HG03108 (cell line): ENCODE measurements at regions not wholly inside any gene's neighbourhood (a gene's known extent, or its start where the extent isn't known, plus 50 kb on each side); places are given as distances from the start of the nearest gene placed in this dataset.

Experiments used
- ATAC-seq: cut with Tn5 transposase; IDR thresholded peaks from one replicate; pipeline ENCODE4 v1.9.1; 2021; ENCODE audit warnings: moderate library complexity; ENCODE audit not compliant: unreplicated experiment

GRCh38 chr1:185581961-185582725 lies 152.0 kb upstream of the HMCN1 start:
- no peak for ATAC-seq

- ATAC-seq = no peak
Measured at GRCh38 chr1:185581020-185581419, 153.2 kb upstream of the HMCN1 start.

- ATAC-seq = no peak
Measured at GRCh38 chr1:185578293-185578692, 155.9 kb upstream of the HMCN1 start.

- ATAC-seq = no peak
Measured at GRCh38 chr1:185574139-185574875, 159.9 kb upstream of the HMCN1 start.

GRCh38 chr1:185573677-185574076 lies 160.5 kb upstream of the HMCN1 start:
- no peak for ATAC-seq

GRCh38 chr1:185573162-185573561 lies 161.0 kb upstream of the HMCN1 start:
- ATAC-seq = no peak

- no peak for ATAC-seq
Measured at GRCh38 chr1:185570962-185571361, 163.2 kb upstream of the HMCN1 start.

GRCh38 chr1:185568155-185569123 lies 165.8 kb upstream of the HMCN1 start:
- ATAC-seq = no peak

GRCh38 chr1:185567440-185567839 lies 166.8 kb upstream of the HMCN1 start:
- no peak for ATAC-seq

GRCh38 chr1:185566995-185567394 lies 167.2 kb upstream of the HMCN1 start:
- ATAC-seq = no peak

GRCh38 chr1:185565302-185565701 lies 168.9 kb upstream of the HMCN1 start:
- ATAC-seq = no peak

GRCh38 chr1:185564816-185565215 lies 169.4 kb upstream of the HMCN1 start:
- no peak for ATAC-seq

- ATAC-seq = no peak
Measured at GRCh38 chr1:185562461-185563359, 171.5 kb upstream of the HMCN1 start.

- ATAC-seq = no peak
Measured at GRCh38 chr1:185561629-185562028, 172.6 kb upstream of the HMCN1 start.

GRCh38 chr1:185560760-185561159 lies 173.4 kb upstream of the HMCN1 start:
- ATAC-seq = peak; percentile 36

GRCh38 chr1:185559684-185560331 lies 174.4 kb upstream of the HMCN1 start:
- ATAC-seq = peak; percentile 89

GRCh38 chr1:185559151-185559550 lies 175.0 kb upstream of the HMCN1 start:
- no peak for ATAC-seq

- no peak for ATAC-seq
Measured at GRCh38 chr1:185556561-185556960, 177.6 kb upstream of the HMCN1 start.

- ATAC-seq = no peak
Measured at GRCh38 chr1:185555743-185556142, 178.4 kb upstream of the HMCN1 start.

GRCh38 chr1:185551008-185551407 lies 183.2 kb upstream of the HMCN1 start:
- ATAC-seq = no peak
